NCI-H82 (cell line): ENCODE measurements at regions not wholly inside any gene's neighbourhood (a gene's known extent, or its start where the extent isn't known, plus 50 kb on each side); places are given as distances from the start of the nearest gene placed in this dataset.
A peak's percentile ranks its signal among the peaks of the same experiment; 100 is the strongest.
"Not testable (repeated sequence)": the region's sequence is repeated elsewhere in the genome, so short reads cannot be mapped to it uniquely, and the experiment has no call there.

Experiments
- DNase-seq: peaks from one replicate; lab custom pipeline; 2025; lab: John Stamatoyannopoulos, UW

- DNase-seq, result no peak
Measured at GRCh38 chr2:223467196-223467595, 135.0 kb downstream of the SCG2 start.

GRCh38 chr2:223469270-223470046, 132.7 kb downstream of the SCG2 start:
- no peak for DNase-seq

GRCh38 chr2:223470602-223471001, 131.6 kb downstream of the SCG2 start:
- DNase-seq, result no peak

- no peak for DNase-seq
Measured at GRCh38 chr2:223472771-223473170, 129.4 kb downstream of the SCG2 start.

- no peak for DNase-seq
Measured at GRCh38 chr2:223474893-223475292, 127.3 kb downstream of the SCG2 start.

- no peak for DNase-seq
Measured at GRCh38 chr2:223475901-223476300, 126.3 kb downstream of the SCG2 start.

- DNase-seq, result no peak
Measured at GRCh38 chr2:223477318-223477717, 124.8 kb downstream of the SCG2 start.

- no peak for DNase-seq
Measured at GRCh38 chr2:223481486-223481885, 120.7 kb downstream of the SCG2 start.

- DNase-seq, result peak; percentile 31
Measured at GRCh38 chr2:223486751-223487150, 115.4 kb downstream of the SCG2 start.

- peak; percentile 92 for DNase-seq
Measured at GRCh38 chr2:223487214-223487846, 114.8 kb downstream of the SCG2 start.

GRCh38 chr2:223488814-223489213, 113.3 kb downstream of the SCG2 start:
- peak; percentile 39 for DNase-seq

GRCh38 chr2:223494496-223494895, 107.7 kb downstream of the SCG2 start:
- DNase-seq, result no peak

- no peak for DNase-seq
Measured at GRCh38 chr2:223494942-223495341, 107.2 kb downstream of the SCG2 start.

- not testable (repeated sequence) for DNase-seq
Measured at GRCh38 chr2:223496853-223497252, 105.3 kb downstream of the SCG2 start.

- peak; percentile 50 for DNase-seq
Measured at GRCh38 chr2:223500709-223501108, 101.5 kb downstream of the SCG2 start.

GRCh38 chr2:223501641-223502040, 100.5 kb downstream of the SCG2 start:
- DNase-seq, result no peak

- no peak for DNase-seq
Measured at GRCh38 chr2:223503746-223504145, 98.4 kb downstream of the SCG2 start.

GRCh38 chr2:223508372-223508771, 93.8 kb downstream of the SCG2 start:
- no peak for DNase-seq

- DNase-seq, result no peak
Measured at GRCh38 chr2:223510713-223511112, 91.4 kb downstream of the SCG2 start.

- DNase-seq, result no peak
Measured at GRCh38 chr2:223511168-223511567, 91.0 kb downstream of the SCG2 start.

GRCh38 chr2:223513771-223514455, 88.2 kb downstream of the SCG2 start:
- peak; percentile 53 for DNase-seq

- no peak for DNase-seq
Measured at GRCh38 chr2:223519471-223519870, 82.7 kb downstream of the SCG2 start.

- no peak for DNase-seq
Measured at GRCh38 chr2:223522796-223523195, 79.4 kb downstream of the SCG2 start.
